Lower leg skin (tissue), 4 donors: ENCODE measurements at regions not wholly inside any gene's neighbourhood (a gene's known extent, or its start where the extent isn't known, plus 50 kb on each side); places are given as distances from the start of the nearest gene placed in this dataset.
"Not testable (repeated sequence)": the region's sequence is repeated elsewhere in the genome, so short reads cannot be mapped to it uniquely, and the experiment has no call there.

Source experiments
- DNase-seq, 2 donors: peaks; one replicate each; pipeline ENCODE4 v3.0.0-alpha.2; 2019; ENCODE audit warnings: low spot score in 2 of 2
- H3K4me3 ChIP-seq: fragments of 200-600 bp; sonication (generic); 2 replicates; pipeline ENCODE4 v1.5.1; 2017; ENCODE audit warnings: mild to moderate bottlenecking, low read depth; ENCODE audit not compliant: poor library complexity, severe bottlenecking
- POLR2A ChIP-seq, 2 donors: fragments of 450-650 bp; IDR thresholded peaks; one replicate each; pipeline ENCODE4 v1.6.1; 2016 to 2017; ENCODE audit warnings: antibody characterized with exemption in 2 of 2, mild to moderate bottlenecking in 1 of 2, moderate library complexity in 1 of 2
- WGBS, 2 donors: methylation state at CpG; one replicate each; pipeline ENCODE4 v1.1.5; 2018; 5-methylcytosine and 5-hydroxymethylcytosine counted together
- intact Hi-C: fragments of 100-400 bp; cut with DNase I; formaldehyde crosslinking; loops from one replicate; pipeline ENCODE4 v1.15.0; 2023; ENCODE audit warnings: low total_unique reads
- TF ChIP-seq, protein P1 (sequence below), 3 donors: fragments of 450-650 bp; IDR thresholded peaks; one replicate each; pipeline ENCODE4 v1.5.1; 2016; ENCODE audit warnings: antibody characterized with exemption in 3 of 3, mild to moderate bottlenecking in 3 of 3, moderate library complexity in 2 of 3

DNA sequence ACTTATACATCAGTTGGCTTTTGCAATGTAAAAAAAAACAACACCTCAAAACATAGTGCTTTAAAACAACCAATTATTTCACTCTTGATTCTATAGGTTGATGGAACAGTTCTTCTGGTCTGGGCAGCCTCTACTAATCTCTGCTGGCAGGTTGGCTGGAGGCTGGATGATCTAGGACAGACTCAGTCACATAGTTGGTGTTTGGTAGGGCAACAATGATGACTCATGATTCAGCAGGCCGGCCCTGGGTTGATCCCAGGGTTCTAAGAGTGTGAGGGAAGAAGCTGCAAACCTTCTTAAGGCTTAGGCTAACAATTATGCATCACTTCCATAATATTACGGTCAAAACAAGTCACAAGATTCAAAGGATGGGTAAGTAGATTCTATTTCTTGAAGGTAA, 558.2 kb downstream of the ZNF674 start:
- DNase-seq = no peak
- WGBS, 2 donors = 64 to 88% methylated on average over 1 to 2 of the region's 2 CpGs
- intact Hi-C loops = no loop called here
- TF ChIP-seq POLR2A (IDR thresholded peaks at IDR 0.05) = no peak
- TF ChIP-seq, protein P1, sequence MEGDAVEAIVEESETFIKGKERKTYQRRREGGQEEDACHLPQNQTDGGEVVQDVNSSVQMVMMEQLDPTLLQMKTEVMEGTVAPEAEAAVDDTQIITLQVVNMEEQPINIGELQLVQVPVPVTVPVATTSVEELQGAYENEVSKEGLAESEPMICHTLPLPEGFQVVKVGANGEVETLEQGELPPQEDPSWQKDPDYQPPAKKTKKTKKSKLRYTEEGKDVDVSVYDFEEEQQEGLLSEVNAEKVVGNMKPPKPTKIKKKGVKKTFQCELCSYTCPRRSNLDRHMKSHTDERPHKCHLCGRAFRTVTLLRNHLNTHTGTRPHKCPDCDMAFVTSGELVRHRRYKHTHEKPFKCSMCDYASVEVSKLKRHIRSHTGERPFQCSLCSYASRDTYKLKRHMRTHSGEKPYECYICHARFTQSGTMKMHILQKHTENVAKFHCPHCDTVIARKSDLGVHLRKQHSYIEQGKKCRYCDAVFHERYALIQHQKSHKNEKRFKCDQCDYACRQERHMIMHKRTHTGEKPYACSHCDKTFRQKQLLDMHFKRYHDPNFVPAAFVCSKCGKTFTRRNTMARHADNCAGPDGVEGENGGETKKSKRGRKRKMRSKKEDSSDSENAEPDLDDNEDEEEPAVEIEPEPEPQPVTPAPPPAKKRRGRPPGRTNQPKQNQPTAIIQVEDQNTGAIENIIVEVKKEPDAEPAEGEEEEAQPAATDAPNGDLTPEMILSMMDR (IDR thresholded peaks at IDR 0.05) = no peak
- no peak overlapping the region for H3K4me3 ChIP-seq

- TF ChIP-seq, protein P1 (IDR thresholded peaks at IDR 0.05) = no peak
- no peak for TF ChIP-seq POLR2A (IDR thresholded peaks at IDR 0.05)
- intact Hi-C loops = no loop called here
- no peak overlapping the region for H3K4me3 ChIP-seq
- no peak for DNase-seq
- 84 to 85% methylated on average over 1 of the region's 1 CpG for WGBS, 2 donors
These were observed 559.1 kb downstream of the ZNF674 start for GRCh38 chrX:45986081-45986480.

DNA sequence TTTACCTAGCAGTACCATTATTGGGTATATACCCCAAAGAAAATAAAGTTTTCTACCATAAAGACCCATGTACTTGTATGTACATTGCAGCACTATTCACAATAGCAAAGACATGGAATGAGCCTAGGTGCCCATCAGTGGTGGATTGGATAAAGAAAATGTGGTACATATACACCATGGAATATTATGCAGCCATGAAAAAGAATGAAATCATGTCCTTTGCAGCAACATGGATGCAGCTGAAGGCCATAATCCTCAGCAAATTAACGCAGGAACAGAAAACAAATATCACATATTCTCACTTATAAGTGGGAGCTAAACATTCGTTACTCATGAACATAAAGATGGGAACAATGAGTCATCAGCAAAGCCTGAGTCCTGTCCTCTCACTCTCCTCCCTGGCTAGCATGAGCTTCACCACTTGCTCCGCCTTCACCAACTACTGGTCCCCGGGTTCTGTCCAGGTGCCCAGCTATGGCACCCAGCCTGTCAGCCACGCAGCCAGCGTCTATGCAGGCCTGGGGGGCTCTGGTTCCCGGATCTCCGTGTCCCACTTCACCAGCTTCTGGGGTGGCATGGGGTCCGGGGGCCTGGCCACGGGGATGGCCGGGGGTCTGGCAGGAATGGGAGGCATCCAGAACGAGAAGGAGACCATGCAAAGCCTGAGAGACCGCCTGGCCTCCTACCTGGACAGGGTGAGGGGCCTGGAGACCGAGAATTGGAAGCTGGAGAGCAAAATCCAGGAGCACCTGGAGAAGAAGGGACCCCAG, 562.1 kb downstream of the ZNF674 start:
- intact Hi-C loops, H3K4me3 ChIP-seq, DNase-seq: not testable (repeated sequence)
- WGBS, 2 donors = 86 to 95% methylated on average over 10 to 11 of the region's 14 CpGs

DNA sequence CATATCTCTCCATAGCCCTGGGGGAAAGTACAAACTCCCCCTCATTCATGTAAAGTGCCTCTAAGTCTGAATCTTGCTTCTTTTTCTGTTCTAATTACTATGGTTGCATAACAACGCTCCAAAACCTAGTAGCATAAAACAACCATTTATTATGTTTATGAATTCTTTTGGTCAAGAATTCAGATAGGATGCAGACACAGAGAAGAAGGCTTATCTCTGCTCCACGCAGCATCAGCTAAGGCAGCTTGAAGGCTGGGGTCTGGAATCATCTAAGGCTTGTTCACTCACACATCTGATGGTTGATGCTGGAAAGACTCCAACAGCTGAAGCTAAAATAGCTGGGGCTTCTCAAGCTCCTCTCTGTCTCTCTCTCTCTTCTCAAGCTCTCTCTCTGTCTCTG, 564.5 kb downstream of the ZNF674 start:
- H3K4me3 ChIP-seq = no peak overlapping the region
- TF ChIP-seq POLR2A (IDR thresholded peaks at IDR 0.05) = no peak
- TF ChIP-seq, protein P1 (IDR thresholded peaks at IDR 0.05) = no peak
- no peak for DNase-seq
- 73 to 79% methylated on average over 2 of the region's 2 CpGs for WGBS, 2 donors
- intact Hi-C loops = no loop called here

- TF ChIP-seq, protein P1 (IDR thresholded peaks at IDR 0.05) = no peak
- no peak for TF ChIP-seq POLR2A (IDR thresholded peaks at IDR 0.05)
- intact Hi-C loops = no loop called here
- H3K4me3 ChIP-seq = no peak overlapping the region
- no peak for DNase-seq
These were observed 569.6 kb downstream of the ZNF674 start for GRCh38 chrX:45975633-45976032.

DNA sequence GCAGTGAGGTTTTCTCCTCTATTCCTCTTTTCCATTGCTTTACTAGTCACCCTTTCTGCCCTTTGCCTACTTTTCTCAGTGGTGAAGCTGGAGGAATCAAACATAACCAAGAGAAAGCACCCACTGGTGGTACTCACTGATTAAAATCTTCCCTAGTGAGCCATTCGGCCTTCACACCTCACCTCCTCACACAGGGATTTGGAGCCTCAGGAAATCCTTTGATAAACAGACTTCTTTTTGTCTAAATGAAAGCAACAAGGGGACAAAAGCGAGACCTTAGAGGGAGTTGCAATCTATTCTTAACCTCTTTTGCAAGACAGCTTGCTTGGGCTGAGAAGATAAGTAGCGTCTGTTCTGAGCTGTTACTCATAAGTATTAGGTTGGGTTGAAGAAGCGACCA, 572.6 kb downstream of the ZNF674 start:
- H3K4me3 ChIP-seq = no peak overlapping the region
- DNase-seq = no peak
- WGBS, 2 donors = 70 to 87% methylated on average over 4 of the region's 4 CpGs
- intact Hi-C loops = no loop called here
- no peak for TF ChIP-seq POLR2A (IDR thresholded peaks at IDR 0.05)
- TF ChIP-seq, protein P1 (IDR thresholded peaks at IDR 0.05) = no peak
